ENCODE measurements at regions not wholly inside any gene's neighbourhood (a gene's known extent, or its start where the extent isn't known, plus 50 kb on each side); places are given as distances from the start of the nearest gene placed in this dataset.

GRCh38 chr16:72426386-72426785 lies 254.4 kb upstream of the PMFBP1 start:
- no peak for TF ChIP-seq RAD21 (IDR thresholded peaks at IDR 0.05; ENCODE audit: low read depth)
- no peak for TF ChIP-seq REST (IDR thresholded peaks at IDR 0.05; ENCODE audit: low read depth)
- no peak for TF ChIP-seq CEBPB (IDR thresholded peaks at IDR 0.05)
- TF ChIP-seq TAF1 (IDR thresholded peaks at IDR 0.05; ENCODE audit: low read depth): no peak
- no peak for TF ChIP-seq TEAD4 (IDR thresholded peaks at IDR 0.05)
- no peak for TF ChIP-seq YY1 (IDR thresholded peaks at IDR 0.05; ENCODE audit: low read depth)
- TF ChIP-seq EP300 (IDR thresholded peaks at IDR 0.05; ENCODE audit: borderline replicate concordance): no peak
- no peak for TF ChIP-seq MAX (IDR thresholded peaks at IDR 0.05)
- no peak for TF ChIP-seq USF1 (IDR thresholded peaks at IDR 0.05)
